Hematopoietic multipotent progenitor cell treated with erythropoietin and hydrocortisone succinate and interleukin-3 and kit ligand, for 17 days (in vitro differentiated cells): ENCODE measurements at regions not wholly inside any gene's neighbourhood (a gene's known extent, or its start where the extent isn't known, plus 50 kb on each side); places are given as distances from the start of the nearest gene placed in this dataset.

Experiments used
- DNase-seq: peaks from one replicate; pipeline ENCODE4 v3.0.0-alpha.2; 2015; ENCODE audit warnings: low spot score

DNA sequence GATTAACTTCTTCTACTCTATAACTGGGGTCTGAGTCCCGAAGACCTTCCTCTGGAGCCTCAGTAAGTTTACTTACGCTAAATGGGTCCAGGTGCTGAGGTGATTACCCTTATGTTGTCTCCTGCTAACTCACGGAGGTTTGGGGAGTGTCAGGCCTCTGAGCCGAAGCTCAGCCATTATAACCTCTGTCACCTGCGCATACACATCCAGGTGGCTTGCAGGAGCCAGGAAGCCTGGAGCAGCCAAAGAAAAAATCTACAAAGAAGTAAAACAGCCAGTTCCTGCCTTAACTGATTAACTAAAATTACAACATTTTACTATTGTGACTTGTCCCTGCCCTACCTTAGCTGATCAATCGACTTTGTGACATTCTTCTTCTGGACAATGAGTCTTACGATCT, 350.7 kb downstream of the GLRX3 start:
- DNase-seq = no peak

DNA sequence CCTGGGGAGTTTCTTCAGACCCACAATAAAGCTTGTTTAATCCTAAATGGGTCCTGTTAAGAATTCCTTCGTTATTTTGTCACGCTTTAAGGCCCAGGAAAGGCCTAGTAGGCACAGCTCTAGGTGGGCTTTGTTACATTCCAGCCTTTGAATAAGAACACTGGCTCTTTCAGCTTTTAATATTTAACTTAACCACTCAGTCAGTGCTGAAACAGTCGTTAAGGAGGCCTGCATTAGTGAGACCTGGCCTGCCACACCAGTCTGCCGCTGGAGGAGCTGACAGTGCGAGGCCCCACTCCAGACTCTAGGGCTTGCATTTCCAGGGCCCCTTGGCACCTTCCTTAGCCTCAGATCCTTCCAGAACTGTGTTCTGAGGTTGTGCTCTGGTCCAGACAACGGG, 351.4 kb downstream of the GLRX3 start:
- DNase-seq = no peak

DNA sequence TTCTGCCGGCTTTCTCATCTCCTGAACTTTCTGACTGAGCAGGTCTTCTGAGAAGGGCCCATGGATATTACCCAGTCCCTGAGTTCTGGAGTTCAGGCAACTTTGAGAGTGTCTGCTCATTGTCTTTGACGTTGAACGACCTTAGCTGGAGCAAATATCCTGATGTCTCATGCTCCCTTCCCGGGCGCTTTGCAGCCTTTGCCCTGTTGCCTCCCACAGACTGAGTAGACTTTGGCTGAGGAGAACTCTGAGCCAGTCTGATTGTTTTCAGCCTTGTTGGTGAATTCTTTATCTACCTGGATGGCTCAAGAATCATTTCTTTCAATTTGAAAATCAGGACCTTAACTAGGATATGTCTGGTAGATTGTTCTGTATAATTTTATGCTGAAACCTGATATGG, 353.7 kb downstream of the GLRX3 start:
- DNase-seq = no peak

DNA sequence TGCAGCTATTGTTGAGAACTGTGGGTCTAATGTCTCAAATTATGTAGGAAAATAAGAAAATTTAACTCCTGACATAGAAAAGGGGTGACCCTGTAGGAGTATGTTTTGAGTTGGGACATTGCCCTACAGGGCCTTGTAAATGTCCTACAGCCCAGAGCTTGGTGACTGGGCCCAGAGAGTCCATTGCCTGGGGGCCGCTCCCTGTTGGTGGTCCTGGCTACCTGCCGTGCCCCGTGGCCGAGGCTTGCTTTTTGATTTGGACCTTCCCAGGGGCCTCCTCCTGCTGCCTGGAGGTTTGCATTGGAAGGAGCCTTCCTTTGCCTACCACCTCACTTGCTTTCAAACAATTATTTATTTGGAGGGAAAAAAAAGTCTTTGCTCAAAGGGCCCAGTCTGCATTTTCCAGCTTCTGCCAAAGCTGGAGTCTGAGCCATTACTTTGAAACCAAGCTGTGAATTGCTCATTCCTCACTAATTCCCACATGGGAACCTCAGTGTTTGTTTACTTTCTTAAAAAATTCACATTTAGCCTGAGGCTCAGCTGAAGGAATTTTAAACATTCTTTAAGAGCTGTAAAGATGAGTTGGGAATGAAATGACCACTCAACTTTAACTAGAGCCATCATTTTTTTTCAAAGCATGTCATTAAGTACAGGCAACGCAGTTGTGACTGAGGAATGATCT, 355.0 kb downstream of the GLRX3 start:
- DNase-seq = no peak

DNA sequence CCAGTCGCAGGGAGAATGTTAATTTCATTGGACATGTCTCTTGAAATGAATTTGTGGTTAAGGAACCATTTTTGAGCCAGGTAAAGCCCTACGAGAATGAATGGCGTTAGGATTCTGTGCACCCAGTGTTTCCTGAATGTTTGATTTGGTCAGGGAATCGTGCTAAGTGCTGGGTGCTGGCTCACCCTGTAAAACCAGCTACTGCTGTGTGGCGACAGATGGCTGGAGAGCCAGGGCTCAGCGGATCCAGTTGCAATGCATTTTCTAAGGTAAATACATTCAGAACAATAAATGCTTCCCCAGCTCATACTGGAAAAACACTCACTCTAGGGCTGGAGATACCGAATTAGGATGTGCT, 355.5 kb downstream of the GLRX3 start:
- DNase-seq = no peak

DNA sequence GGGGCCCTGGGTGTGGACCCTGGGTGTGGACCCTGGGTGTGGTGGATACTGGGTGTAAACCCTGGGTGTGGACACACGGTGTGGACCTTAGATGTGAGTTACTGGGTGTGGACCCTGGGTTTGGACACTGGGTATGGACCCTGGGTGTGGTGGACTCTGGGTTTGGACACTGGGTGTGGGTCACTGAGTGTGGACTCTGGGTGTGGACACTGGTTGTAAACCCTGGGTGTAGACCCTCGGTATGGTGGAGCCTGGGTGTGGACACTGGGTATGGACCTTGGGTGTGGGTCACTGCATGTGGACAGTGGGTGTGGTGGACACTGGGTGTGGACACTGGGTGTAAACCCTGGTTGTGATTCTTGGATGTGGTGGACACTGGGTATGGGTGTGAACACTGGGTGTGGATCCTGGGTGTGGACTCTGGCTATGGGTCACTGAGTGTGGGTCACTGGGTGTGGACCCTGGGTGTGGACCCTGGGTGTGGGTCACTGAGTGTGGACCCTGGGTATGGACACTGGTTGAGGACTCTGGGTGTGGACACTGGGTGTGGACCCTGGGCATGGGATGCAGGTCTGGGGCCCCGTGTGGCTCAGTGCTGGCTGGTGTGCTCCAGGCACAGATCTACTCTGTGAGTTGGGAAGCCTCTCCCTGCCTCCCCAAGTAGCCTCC, 356.2 kb downstream of the GLRX3 start:
- no peak for DNase-seq

DNA sequence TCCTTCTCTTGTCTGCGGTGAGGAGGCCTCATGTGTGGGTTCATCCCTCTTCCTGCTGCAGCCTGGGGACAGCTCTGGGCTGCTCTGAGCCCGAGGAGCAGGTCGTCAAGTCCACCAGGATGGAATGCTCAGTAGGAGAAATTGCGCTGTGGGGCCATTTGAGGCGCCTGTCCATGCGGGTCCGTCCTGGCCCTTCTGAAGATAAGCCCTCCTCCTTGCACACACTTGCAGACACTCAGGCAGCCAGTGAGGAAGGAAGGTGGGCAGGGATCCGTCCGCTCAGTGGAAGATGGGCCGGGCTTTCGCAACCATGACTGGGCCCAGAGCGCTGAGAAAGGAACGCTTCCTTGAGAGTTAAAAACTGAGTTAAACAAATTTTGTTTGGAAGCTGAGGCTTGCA, 356.8 kb downstream of the GLRX3 start:
- DNase-seq = no peak

DNA sequence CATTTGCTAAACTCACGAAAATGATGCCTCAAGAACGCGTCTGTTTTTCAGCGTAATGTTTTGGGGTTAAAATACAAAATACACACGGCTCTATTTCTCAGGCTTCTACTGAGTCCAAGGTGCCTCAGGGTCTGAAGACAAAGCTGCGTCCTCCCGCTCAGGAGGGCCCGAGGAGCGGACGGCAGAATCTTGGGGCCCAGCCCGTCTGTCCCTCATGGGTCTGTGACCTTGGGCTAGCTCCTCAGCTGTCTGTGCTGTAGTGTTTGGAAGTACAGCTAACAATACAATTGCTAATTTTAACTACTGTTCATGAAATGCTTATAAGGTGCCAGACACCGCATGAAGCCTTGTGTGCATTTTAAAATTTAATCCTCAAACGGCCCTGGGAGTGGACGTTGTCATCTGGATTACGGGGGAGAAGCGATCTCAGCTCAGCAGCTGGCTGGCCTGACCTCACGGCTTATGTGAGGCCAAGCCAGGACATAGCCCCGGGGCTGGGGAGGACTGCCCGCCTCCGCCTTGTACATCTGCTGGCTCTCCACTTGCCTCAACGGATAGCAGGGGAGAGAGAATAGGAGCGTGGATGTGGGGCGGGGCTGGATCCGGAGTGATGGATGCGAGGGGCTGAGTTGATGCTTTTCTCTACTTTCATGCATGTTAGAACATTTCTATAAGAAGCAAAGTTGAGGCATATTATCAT, 357.4 kb downstream of the GLRX3 start:
- no peak for DNase-seq

DNA sequence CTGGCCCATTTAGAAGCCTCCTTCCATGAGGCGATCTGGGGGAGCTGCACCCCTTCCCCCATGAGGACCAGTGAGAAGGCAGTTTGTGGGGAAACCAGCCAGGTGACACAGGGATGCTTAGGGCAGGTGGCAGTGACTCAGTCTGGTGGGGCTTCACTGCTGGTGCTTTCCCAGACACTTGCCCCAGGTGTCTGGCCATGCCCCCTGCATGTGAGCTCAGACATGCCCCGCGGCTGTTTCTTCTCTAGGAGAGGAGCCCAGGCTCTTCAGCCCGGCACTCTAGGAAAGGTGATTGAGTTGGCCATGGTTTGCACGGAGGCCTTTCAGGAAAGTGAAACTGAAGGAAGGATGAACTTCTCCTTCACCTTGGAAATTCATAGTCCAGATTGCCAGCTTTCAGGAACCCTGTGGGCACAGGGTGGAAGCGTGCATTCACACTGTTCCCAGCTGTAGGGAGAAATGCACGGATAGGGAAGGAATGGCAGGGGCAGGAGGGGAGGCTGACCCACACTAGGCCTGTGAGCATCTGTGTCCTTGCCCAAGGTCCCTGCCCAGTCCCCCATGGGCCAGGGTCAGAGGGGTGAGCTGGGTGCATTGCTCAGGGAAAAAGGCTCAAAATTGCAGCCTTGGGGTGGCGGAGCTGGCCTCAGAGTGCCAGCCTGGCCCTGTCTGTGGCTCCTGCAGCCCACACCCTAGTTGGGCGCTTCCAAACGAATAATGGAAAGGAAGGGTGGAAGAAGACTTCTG, 359.1 kb downstream of the GLRX3 start:
- no peak for DNase-seq

DNA sequence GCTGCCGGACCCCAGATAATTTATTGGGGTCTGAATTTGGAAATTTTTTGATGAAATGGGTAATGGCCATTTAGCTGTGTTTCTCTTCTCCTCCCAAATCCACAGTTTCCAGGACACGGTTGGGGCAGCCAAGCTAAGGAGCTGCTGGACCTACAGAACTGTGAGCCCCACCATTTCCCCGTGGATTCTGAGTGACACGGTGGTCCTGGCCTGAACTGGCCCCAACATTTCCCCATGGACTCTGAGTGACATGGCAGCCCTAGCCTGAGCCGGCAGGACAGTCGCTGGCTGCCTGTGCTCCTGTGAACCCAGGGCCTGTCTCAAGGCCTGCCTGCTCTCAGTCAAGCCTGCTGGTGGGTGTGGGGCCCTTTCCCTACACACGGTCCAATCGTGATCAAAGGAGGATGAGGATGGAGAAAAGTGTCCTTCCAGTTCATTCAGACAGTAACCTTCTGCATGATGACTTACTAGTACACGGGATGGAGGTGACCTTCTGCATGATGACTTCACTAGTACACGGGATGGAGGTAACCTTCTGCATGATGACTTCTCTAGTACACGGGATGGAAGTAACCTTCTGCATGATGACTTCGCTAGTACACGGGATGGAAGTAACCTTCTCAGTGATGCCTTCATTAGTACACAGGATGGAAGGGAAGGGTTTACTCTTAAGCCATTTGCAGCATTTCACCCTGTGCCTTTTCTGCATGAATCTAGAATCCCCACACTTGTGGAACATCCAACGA, 359.9 kb downstream of the GLRX3 start:
- DNase-seq = peak; percentile 5

DNA sequence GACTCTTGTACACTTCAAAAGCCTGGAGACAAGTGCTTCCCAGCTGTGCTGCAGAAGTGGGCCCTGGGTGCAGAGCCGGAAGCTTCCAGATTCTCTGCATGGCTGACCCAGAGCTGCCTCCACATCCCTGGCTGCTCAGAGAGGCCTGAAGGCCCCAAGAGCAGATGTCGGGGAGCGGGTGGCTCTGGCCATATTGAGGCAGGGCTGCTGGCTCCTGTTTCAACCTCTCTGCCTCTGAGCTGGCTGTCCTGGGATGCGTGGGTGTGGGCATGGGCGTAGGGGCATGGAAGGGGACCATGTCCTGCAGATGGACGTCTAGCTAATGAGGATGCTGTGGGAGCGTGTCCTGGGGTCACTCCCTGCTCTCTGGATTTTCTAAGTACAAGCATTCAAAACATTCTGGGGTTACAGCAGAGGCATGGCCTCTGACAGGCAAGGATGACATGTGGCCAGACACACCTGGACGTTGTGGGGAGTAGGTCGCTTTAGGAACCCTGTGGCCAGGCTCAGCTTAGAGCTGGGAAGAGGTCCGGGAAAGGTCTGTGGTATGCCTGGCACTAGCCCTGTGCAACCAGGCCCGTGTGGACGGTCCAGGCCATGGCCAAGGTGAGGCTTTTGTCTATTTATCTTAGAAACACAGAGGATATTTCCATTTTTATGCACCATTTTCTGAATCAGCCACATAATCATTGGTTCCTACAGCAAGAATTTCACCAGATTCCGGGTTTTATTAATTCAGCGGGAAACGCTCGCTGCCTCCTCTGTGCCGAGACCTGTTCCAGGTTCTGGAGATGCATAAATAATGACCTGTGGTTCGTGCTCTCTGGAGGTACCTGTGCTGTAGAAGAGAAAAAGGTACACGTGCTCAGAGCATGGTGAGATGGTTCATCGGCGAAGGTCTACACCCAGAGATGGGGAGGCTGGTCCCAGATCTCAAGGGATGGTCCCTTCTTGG, 361.1 kb downstream of the GLRX3 start:
- no peak for DNase-seq

DNA sequence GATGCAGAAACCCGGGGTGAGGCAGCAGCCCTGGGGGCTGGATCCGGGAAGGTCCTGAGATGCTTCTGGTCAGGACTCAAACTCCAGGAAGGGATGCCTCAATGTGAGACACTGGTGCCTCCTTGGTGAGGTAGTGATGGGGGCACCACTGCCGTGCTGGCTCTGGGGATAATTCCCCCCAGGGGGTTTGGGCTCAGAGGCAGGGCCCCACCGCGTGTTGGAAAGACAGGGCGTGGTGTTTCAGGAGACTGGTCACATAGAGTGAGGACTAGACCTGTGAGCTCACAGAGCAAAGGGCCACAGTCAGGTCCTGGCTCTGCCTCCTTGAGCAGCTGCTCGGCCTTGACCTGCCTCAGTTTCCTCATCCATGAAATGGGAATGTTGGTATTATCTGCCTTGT, 361.9 kb downstream of the GLRX3 start:
- DNase-seq = no peak

DNA sequence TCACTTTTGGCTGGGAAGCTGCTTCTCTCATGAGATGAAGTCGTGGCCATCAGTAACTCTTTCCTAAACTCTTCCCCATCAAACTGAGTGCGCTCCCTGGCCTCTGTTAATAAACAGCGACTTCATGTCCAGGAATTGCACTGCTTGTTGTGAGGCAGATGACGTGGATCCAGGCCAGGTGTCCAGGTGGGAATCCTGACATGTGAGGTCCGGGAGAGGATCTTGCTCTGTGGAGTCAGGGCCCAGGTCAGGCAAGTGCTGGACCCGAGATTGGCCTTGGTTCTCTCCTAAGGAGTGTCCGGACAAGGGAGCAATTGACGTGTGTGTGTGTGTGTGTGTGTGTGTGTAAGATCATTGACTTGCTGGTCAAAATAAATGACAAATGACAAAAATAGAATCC, 362.7 kb downstream of the GLRX3 start:
- DNase-seq = no peak

DNA sequence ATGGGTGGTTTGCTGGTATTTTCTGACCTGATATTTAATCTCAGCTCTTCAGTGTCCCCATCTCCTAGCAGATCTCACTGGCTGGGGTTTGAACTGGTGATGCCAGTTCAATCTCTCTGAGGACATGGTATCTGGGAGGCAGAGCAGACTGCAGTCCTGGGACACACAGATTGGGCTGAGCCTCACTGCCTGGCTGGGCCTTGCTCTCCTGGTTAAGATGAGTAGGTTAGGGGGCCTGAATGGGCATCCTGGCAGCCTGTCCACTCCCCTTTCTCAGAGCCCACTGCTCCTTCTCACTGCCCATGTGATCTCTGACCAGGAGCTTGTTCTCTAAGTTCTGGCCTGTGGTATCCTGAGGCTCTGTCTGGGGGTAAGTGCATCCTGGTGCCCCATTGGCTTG, 363.4 kb downstream of the GLRX3 start:
- DNase-seq = no peak

DNA sequence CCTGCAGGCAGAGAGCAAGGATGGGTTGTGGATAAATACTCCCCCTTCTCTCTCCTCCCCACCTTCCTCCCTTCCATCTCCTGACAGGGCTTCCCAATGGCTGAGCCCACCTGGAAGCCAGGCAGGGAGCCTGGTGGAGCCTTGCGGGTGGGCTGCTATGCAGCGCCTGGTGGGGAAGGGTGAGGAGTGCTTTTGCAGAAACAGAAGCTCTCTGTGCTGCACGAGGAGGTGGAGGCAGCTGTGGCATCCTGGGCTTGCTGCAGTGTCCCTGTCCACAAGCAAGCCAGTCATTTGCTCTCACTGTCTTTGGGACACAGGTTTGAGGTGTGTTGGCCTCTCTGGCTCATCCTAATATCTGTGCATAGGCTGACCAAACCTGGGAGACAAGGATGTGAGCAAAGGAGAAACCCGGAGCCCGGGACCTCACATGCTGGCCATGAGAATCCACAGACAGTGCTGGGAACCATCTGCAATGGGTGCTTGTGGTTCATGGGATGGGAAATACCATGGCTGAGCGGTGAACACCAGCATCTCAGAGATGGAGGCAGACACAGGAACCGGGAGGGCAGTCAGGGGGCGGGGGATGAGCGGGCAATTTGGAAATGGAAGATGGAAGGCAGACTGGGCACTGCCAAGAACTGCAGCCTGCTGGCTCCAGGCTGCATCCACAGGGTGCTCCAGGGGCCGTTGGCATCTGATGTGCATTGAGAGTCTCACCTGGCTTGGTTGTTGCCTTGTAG, 364.2 kb downstream of the GLRX3 start:
- DNase-seq = no peak

DNA sequence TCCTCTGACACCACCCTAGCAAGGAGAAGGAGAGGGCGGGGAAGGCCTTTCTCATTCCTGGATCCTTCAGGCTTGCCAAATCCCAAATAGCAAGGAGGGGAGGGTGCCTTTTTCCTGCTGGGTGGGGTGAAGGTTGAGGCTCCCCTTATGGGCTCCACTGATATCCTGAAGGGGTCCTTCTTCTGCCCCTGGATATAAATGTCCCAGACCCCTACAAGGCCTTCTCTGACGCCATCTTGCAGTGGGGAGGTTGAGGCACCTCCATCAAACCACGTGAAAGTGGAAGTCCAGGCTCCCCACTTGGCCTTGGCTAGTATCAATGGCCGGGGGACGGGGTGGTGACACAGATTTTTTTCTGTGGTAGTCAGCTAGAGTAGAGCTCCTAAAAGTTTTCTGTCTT, 371.3 kb downstream of the GLRX3 start:
- DNase-seq = no peak

DNA sequence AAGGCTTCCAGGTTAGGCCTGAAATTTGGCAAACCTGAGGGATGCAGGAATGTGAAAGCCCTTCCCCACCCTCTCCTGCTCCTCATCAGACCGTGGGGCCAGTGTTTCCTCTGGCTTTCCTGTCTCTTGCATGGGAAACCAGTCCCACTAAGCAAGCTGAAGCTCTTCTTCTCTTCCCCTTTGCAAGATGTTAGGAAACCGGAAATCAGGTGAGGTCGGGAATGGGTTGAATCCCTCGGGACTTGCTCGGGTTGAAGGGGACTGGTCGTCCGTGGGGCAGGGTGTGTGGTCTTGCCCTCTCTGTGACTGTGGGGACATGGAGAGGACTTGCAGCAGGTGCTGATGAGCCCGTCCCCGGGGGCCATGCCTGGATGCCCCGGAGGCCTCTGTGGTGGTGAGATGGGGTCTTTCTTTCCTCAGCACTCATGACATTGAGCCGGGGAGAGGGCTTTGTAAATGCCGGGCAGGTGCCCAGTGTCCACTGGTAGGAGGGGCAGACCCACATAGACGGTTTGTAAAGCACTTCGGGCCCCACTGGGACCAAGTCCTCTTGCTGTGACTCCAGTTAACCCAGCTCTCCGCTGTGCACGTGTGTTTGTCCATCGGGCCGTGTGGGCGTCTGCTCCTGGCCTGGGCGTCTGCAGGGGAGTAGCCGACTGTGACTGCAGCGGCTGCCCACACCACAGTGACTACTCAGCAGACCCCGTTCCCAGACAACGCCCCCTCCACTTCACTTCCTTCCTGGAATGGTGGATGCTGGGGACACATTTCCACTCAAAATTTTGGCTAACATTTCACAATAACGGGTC, 373.9 kb downstream of the GLRX3 start:
- DNase-seq = no peak

DNA sequence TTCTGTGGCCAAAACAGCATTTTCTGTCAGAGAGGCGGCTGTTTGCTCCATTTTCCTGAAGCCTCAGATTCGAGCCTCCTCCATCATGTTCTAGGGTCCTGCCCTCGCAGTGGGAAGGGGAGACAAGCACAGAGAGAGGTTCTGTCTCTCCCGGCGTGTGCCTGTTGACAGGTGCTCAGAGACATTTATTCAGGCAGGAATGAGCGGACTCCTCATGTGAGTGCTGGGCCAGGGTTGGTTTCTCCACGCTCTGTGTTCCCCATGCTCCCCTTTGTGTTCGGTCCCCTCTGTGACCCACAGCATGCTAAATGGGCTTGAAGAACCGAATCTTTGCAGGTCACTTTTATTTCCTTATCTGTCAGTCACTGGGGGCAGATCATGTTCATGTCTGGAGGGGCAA, 374.6 kb downstream of the GLRX3 start:
- DNase-seq = no peak

DNA sequence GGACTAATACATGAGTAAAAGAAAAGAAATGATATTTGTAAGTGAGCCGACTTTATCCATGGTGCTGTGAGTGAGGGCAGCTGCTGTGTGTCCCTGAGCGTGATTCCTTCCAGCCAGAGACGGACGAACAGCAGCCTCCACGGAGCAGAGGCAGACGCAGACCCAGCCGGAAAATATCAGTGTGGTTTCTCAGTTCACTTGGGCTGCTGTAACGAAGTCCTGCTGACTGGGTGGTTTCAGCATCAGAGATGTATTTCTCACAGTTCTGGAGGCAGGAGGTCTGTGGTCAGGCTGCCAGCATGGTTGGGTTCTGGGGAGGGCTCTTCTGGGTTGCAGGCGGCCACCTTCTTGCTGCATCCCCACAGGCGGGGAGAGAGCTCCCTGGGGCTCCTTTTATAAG, 375.6 kb downstream of the GLRX3 start:
- no peak for DNase-seq
